ENCODE measurements at regions not wholly inside any gene's neighbourhood (a gene's known extent, or its start where the extent isn't known, plus 50 kb on each side); places are given as distances from the start of the nearest gene placed in this dataset.

DNA sequence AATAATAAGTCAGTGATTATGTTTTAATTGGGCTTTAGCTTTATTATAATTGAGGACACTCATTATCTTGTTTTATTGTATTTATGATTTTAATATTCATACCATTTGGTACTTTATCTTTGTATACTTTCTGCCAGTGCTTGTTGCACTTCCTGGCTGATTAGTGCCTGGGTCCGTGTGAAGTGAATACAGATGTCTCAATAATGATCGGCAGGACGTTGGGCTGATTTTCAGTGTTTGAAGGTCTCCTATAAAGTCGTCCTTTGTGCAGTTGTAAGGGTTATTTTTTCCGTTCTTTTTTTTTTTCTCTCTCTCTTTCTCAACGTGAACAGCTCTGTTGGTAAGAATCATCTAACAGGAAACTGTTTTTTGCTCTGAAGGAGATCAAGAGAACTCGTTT is 450.0 kb upstream of the POU3F2 start:
- H3K4me3 Mint-ChIP-seq (ENCODE audit: unreplicated experiment): no peak overlapping the region
- H3K36me3 Mint-ChIP-seq (ENCODE audit: low read depth, unreplicated experiment): no peaks in the 10 kb centered on the region
- H2AFZ ChIP-seq (ENCODE audit: low read depth, low read length): peak overlapping the region; percentile 61

DNA sequence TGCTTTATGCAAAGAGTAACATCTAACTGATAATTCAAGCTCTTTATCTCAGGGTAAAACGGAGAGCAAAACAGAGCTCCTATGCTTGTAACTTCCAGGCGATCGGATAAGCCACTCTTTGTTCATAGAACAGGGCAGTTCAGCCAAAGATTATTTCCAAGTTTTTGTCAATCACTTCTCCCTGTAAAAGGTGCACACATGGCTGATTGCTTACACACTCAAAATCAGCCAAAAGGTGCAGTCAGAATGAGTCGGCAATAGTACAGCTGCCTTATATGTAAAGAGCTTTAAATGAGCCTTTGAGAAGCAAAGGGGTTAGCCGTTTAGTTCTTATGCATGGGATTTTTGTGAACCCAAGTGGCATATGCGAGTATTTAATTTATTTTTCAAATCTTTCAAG is 449.6 kb upstream of the POU3F2 start:
- no peaks in the 10 kb centered on the region for H3K36me3 ChIP-seq (ENCODE audit: insufficient read depth, low read length)
- Mint-ChIP-seq H3K27me3 (ENCODE audit: low read depth, unreplicated experiment) (no peaks in the 10 kb centered on the region), H3K27ac (ENCODE audit: unreplicated experiment) (no peak overlapping the region), H3K4me1 (ENCODE audit: low read depth, unreplicated experiment) (no peaks in the 10 kb centered on the region), H3K4me3 (ENCODE audit: unreplicated experiment) (no peak overlapping the region), H3K36me3 (ENCODE audit: low read depth, unreplicated experiment) (no peaks in the 10 kb centered on the region), H3K9me3 (ENCODE audit: unreplicated experiment) (peaks cover under 1% of the 10 kb centered on the region)
- H4K20me1 ChIP-seq (ENCODE audit: insufficient read depth, low read length): no peaks in the 10 kb centered on the region
- no peak overlapping the region for H3K9ac ChIP-seq (ENCODE audit: low read length)
- TF ChIP-seq EZH2 (IDR thresholded peaks at IDR 0.05; ENCODE audit: insufficient read depth, low read length): no peak
- TF ChIP-seq, protein P1, sequence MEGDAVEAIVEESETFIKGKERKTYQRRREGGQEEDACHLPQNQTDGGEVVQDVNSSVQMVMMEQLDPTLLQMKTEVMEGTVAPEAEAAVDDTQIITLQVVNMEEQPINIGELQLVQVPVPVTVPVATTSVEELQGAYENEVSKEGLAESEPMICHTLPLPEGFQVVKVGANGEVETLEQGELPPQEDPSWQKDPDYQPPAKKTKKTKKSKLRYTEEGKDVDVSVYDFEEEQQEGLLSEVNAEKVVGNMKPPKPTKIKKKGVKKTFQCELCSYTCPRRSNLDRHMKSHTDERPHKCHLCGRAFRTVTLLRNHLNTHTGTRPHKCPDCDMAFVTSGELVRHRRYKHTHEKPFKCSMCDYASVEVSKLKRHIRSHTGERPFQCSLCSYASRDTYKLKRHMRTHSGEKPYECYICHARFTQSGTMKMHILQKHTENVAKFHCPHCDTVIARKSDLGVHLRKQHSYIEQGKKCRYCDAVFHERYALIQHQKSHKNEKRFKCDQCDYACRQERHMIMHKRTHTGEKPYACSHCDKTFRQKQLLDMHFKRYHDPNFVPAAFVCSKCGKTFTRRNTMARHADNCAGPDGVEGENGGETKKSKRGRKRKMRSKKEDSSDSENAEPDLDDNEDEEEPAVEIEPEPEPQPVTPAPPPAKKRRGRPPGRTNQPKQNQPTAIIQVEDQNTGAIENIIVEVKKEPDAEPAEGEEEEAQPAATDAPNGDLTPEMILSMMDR (IDR thresholded peaks at IDR 0.05; ENCODE audit: insufficient read depth, low read depth, low read length): no peak
- no peaks in the 10 kb centered on the region for H3K79me2 ChIP-seq (ENCODE audit: insufficient read depth, low read length)
- no peak overlapping the region for H3K27ac ChIP-seq (ENCODE audit: low read depth, low read length)
- no peak for DNase-seq (ENCODE audit: low read depth)
- no peaks in the 10 kb centered on the region for H3K4me1 ChIP-seq (ENCODE audit: insufficient read depth, low read length)
- H3K4me3 ChIP-seq (ENCODE audit: insufficient read depth, low read depth, low read length): peak overlapping the region; percentile 3
- no peak for FAIRE-seq
- H3K27me3 ChIP-seq (ENCODE audit: insufficient read depth, low read length): no peaks in the 10 kb centered on the region
- no peaks in the 10 kb centered on the region for H3K9me3 ChIP-seq (ENCODE audit: insufficient read depth, low read depth, low read length)
- H2AFZ ChIP-seq (ENCODE audit: low read depth, low read length): peak overlapping the region; percentile 61
- H3K4me2 ChIP-seq (ENCODE audit: low read length): peak overlapping the region; percentile 59

More for the DNA sequence above, 450.0 kb upstream of the POU3F2 start:
- FAIRE-seq (no peak), DNase-seq (ENCODE audit: low read depth) (no peak)
- Histone ChIP-seq H3K79me2 (ENCODE audit: insufficient read depth, low read length) (no peaks in the 10 kb centered on the region), H3K4me2 (ENCODE audit: low read length) (peak overlapping the region; percentile 59), H3K27ac (ENCODE audit: low read depth, low read length) (no peak overlapping the region), H3K9me3 (ENCODE audit: insufficient read depth, low read depth, low read length) (no peaks in the 10 kb centered on the region), H3K4me1 (ENCODE audit: insufficient read depth, low read length) (no peaks in the 10 kb centered on the region), H3K27me3 (ENCODE audit: insufficient read depth, low read length) (no peaks in the 10 kb centered on the region), H3K36me3 (ENCODE audit: insufficient read depth, low read length) (no peaks in the 10 kb centered on the region), H3K4me3 (ENCODE audit: insufficient read depth, low read depth, low read length) (peak overlapping the region; percentile 3), H4K20me1 (ENCODE audit: insufficient read depth, low read length) (no peaks in the 10 kb centered on the region), H3K9ac (ENCODE audit: low read length) (no peak overlapping the region)
- Mint-ChIP-seq H3K4me1 (ENCODE audit: low read depth, unreplicated experiment) (no peaks in the 10 kb centered on the region), H3K27me3 (ENCODE audit: low read depth, unreplicated experiment) (no peaks in the 10 kb centered on the region), H3K27ac (ENCODE audit: unreplicated experiment) (no peak overlapping the region), H3K9me3 (ENCODE audit: unreplicated experiment) (no peaks in the 10 kb centered on the region)
- no peak for TF ChIP-seq EZH2 (IDR thresholded peaks at IDR 0.05; ENCODE audit: insufficient read depth, low read length)
- TF ChIP-seq, protein P1 (IDR thresholded peaks at IDR 0.05; ENCODE audit: insufficient read depth, low read depth, low read length): no peak

DNA sequence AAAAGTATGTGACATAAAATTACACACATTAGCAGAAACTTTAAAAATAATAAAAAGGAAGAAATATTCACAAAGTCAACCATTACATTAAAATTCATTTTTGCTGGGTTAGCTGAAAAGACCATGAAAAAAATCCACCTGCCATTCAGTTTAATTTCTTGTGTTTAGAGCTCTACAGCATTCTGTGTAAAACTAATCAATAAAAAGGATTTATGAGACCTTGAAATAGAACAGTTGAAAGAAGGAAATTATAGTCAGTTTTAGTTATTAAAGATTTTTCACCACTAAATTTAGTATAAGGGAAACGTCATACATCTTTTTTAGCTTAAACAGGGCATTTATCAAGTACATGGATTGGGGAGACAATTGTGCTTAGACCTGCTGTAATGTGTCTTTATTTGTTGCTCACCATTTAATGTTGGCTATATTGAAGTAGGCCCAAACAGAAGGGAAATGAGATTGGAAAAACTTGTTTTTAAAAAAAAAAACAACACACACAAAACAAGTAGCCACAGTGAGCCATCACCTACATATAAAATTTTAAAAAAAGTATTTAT is 438.7 kb upstream of the POU3F2 start:
- no peaks in the 10 kb centered on the region for H3K79me2 ChIP-seq (ENCODE audit: insufficient read depth, low read length)
- no peak overlapping the region for H3K4me3 Mint-ChIP-seq (ENCODE audit: unreplicated experiment)
- FAIRE-seq: no peak

More for the DNA sequence above, 438.7 kb upstream of the POU3F2 start:
- no peak overlapping the region for H3K27ac Mint-ChIP-seq (ENCODE audit: unreplicated experiment)
- no peaks in the 10 kb centered on the region for H3K36me3 Mint-ChIP-seq (ENCODE audit: low read depth, unreplicated experiment)
- Histone ChIP-seq H4K20me1 (ENCODE audit: insufficient read depth, low read length) (no peaks in the 10 kb centered on the region), H3K27ac (ENCODE audit: low read depth, low read length) (no peak overlapping the region), H3K9me3 (ENCODE audit: insufficient read depth, low read depth, low read length) (no peaks in the 10 kb centered on the region), H3K4me3 (ENCODE audit: insufficient read depth, low read depth, low read length) (no peak overlapping the region), H3K36me3 (ENCODE audit: insufficient read depth, low read length) (no peaks in the 10 kb centered on the region), H3K4me2 (ENCODE audit: low read length) (no peak overlapping the region), H2AFZ (ENCODE audit: low read depth, low read length) (no peak overlapping the region), H3K27me3 (ENCODE audit: insufficient read depth, low read length) (no peaks in the 10 kb centered on the region), H3K9ac (ENCODE audit: low read length) (no peak overlapping the region), H3K4me1 (ENCODE audit: insufficient read depth, low read length) (no peaks in the 10 kb centered on the region)
- DNase-seq (ENCODE audit: low read depth): no peak
- TF ChIP-seq, protein P1 (IDR thresholded peaks at IDR 0.05; ENCODE audit: insufficient read depth, low read depth, low read length): no peak
- no peak for TF ChIP-seq EZH2 (IDR thresholded peaks at IDR 0.05; ENCODE audit: insufficient read depth, low read length)
- no peaks in the 10 kb centered on the region for H3K4me1 Mint-ChIP-seq (ENCODE audit: low read depth, unreplicated experiment)
- H3K27me3 Mint-ChIP-seq (ENCODE audit: low read depth, unreplicated experiment): no peaks in the 10 kb centered on the region
- H3K9me3 Mint-ChIP-seq (ENCODE audit: unreplicated experiment): peaks cover 2% of the 10 kb centered on the region
